ENCODE measurements at regions not wholly inside any gene's neighbourhood (a gene's known extent, or its start where the extent isn't known, plus 50 kb on each side); places are given as distances from the start of the nearest gene placed in this dataset.
"Not testable (repeated sequence)": the region's sequence is repeated elsewhere in the genome, so short reads cannot be mapped to it uniquely, and the experiment has no call there.

DNA sequence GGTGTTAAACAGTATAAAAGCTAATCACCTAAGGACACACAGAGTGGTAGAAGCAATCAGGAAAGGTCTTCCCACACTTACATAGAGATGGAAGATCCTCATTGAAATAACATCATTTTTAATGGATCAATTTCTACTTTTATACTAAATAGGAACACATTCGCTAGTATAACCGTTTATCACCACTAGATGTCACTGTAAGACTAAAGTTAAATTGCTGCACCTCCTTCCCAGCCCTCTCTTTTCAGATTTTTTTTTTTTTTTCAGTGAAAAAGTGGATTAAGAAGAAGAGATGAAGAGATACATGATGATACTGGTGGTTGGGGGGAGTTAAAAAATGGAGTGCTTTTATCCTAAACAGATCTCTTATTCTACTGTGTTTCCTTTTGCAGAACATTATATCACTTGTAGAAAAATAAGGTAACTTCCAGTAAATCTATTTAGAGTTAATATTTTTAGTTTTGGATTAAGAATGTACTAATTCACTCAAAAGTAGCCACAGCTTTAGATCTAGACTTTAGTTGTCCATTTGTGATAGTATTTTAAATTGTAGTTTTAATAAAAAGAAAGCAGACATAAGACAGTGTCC lies 116.9 kb upstream of the ARRDC3 start:
- DNase-seq: peak; percentile 19

DNA sequence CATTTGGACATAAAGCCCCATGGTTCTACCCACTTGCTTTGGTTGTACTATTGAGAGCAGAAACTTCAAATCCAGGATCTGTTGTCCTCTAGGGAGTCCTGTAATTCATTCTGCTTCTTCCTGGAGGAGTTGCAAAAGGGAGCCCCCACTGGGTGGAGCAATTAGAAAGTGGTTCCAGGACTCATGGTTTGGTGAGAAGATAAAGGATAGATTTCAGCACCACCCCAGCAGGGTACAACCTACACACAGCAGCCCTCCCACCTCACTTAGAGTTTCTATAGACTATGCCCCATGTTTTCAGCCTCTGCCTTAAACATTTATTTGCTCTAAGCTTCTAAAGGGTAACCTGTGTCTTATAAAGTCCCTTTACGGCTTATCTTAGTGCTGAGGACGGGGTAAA lies 112.6 kb upstream of the ARRDC3 start:
- no peak for DNase-seq

- no peak for DNase-seq
These were observed 111.4 kb upstream of the ARRDC3 start for GRCh38 chr5:91494447-91494996.

- DNase-seq: no peak
These were observed 110.0 kb upstream of the ARRDC3 start for GRCh38 chr5:91493086-91493485.

DNA sequence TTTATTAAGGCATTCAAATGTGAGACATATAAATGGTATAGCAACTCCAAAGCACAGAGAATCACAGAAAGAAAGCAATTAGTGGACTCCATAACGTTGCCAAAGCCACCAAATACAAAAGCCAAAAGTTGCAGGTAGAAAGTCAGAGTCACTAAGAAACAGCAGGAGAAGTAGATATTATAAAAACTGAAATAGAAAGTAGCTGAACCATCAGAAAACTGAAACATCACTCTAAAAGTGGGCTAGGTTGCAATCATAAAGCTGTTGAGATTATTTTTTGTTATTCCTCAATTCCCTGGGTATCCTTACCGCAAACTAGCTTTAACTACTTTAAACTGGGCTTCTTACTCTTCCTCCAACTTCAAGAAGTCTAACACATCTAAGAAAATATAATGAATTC lies 108.1 kb upstream of the ARRDC3 start:
- no peak for DNase-seq

DNA sequence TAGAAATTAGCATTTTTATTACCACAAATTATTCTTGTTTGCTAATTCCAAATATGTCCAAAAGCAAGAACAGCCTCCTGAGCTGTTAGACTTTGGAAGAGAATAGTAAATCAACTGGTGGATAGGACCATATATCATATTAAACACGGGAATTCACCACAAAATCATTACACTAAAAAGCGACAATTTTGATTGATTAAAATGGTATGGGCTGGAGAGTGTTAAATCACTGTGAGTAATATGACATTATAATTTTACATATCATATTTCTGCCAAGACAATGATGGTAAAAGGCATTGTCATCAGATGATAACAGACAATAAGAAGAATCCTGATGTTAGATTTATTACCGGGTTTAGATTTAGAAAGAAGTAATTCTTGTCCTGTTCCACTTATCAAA lies 107.2 kb upstream of the ARRDC3 start:
- DNase-seq: no peak

GRCh38 chr5:91487420-91487819 lies 104.3 kb upstream of the ARRDC3 start:
- DNase-seq: no peak

- DNase-seq: no peak
These were observed 103.5 kb upstream of the ARRDC3 start for GRCh38 chr5:91486638-91487037.

DNA sequence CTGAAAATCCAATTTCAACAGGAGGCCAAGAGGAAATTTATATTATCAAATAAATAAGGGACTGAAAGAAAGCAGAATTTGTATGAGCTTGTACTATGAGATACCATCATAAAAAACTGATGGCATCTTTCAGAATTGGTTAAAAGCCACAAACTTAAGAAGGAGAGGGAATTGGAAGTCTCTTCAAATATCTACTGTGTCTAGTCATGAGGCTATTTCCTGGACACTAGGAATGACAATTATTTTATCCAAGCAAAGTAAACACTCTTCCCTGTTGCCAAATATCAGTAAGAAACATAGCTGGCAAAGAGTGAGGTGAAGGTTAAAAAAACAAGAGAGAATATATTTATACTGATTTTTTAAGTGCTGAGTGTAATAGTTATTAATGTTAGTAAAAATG lies 101.5 kb upstream of the ARRDC3 start:
- no peak for DNase-seq

- not testable (repeated sequence) for DNase-seq
These were observed 96.3 kb upstream of the ARRDC3 start for GRCh38 chr5:91479376-91479775.

DNA sequence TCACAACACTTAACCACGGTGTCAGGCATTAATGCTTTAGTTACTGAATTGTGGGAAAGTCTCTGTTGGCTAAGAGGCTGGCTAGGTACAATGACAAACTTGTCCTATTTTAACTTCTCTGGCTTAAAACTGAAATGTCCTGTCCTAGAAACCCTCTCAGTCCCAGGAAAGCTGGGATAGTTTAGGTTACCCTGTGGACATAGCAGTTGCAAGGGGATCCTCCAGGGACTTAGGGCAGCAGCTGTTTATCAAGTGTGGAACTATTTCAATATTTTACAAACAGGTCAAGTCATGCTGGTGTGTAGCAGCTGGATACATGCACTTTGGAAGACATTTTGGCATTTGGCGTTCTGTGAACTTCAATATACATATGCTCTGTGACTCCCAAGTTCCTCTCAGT lies 95.0 kb upstream of the ARRDC3 start:
- DNase-seq: no peak

GRCh38 chr5:91477408-91477807 lies 94.3 kb upstream of the ARRDC3 start:
- no peak for DNase-seq

GRCh38 chr5:91474201-91474600 lies 91.1 kb upstream of the ARRDC3 start:
- no peak for DNase-seq

DNA sequence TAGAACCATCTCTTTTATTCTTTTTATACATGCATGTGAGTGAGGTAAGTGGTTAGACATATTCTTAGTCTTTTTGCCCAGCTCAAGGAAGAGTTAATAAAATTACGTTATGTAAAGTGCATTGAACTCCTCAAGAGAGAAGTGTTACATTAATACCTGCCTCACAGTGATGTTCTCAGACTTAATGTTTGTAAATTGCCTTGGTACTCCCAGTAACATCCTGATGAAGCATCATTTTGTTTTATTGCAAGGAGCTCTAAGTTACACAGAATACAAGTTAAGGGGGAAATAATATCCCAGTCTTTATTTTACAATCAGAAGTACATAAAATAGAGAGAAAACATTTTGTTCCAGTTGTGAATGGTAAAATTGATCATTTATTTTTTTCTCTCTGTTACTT lies 89.5 kb upstream of the ARRDC3 start:
- DNase-seq: no peak

DNA sequence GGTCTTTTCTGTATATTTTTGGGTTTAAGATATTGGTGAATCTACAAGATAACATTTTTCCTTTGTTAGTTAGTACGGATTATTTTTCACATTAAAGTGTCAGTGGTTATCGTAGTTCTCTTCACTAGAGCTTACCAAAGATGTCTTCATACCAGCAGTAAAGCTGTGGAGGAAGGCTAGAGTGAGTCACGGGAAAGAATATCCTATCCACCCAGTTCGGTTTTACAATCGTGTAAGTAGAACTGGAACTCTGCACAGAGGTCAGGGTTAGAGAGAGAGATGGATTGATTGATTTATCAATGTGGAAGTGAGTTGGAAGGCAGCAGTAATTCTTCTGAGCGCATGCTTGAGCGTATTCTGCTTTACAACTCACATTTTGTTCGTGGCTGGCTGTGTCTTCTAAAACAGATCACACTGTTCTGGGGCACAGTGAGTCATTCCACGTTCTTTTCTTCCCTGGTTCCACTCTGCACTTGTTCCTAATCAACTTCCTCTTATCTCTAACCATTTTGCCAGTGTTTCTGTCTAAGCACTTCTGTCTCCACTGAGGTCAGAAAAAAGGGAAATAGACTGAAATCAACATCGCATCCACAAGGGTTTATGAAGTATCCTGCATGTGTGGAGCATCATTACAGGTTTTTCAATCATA lies 86.5 kb upstream of the ARRDC3 start:
- DNase-seq: no peak

DNA sequence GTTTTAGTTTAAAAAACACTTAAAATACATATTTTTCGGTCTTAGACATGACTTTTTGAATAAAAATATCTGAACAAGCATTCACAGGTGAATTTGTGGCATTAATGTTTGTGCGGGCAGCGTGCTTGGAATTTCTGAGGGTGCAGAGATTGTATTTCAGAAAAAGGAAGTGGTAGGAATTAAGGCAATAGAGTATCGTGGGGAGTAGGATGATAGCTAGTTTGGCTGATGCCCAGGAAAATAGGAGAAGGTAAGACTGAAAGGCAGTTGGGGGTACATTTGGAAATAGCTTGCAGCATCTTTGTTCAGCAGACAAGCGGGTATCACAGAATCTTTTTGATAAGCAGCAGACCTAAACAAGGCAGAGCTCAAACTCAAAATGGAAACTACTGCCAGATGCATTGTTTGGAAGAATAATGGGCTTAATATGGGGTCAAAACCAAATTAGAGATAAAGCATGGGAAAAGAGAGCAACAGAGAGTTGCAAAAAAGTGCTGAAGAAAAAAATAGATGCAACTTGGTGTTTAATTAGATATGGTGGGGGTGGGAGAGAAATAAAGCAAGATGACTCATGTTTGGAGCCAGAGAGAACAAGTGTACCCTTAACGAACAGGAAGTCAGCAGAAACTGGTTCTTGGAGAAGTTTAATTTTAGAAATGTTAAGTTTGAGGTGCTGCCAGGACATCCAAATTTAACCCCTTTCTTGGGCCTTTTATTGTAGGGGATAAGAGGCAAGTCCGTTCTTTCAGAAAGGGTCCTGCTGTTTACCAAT lies 85.7 kb upstream of the ARRDC3 start:
- no peak for DNase-seq

DNA sequence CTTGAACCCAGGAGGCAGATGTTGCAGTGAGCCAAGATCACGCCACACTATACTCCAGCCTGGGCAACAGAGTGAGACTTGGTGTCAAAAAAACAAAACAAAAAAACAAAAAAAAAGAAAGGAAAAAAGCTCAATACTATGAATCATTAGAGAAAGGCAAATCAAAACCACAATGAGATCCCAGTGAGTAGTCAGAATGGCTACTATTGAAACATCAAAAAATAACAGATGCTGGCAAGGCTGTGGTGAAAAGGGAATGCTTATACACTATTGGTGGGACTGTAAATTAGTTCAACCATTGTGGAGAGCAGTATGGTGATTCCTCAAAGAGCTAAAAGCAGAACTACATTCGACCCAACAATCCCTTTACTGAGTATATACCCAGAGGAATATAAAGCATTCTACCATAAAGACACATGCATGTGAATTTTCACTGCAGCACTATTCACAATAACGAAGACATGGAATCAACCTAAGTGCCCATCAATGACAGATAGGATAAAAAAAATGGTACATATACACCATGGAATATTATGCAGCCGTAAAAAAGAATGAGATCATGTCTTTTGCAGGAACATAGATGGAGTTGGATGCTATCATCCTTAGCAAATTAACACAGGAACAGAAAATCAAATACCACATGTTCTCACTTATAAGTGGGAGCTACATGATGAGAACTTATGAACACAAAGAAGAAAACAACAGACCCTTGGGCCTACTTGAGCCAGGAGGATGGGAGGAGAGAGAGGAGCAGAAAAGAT lies 81.9 kb upstream of the ARRDC3 start:
- no peak for DNase-seq

DNA sequence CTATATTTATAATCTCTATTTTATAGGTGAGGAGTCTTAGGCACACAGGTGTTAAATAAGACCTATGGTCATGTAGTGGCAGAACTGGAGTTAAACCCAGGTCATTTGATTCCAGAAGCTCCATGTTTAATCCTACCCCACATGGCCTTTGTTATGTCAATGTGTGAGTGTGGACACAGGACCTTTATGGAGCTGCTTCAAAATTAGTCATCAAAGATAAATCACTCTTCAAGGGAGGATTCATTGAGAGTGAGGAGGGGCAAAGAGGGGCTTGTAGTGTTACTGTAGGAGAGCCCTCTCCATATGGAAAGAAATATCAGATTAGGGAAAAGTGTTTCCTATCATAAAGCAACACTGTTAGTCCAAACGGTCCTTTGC lies 74.6 kb upstream of the ARRDC3 start:
- no peak for DNase-seq

- no peak for DNase-seq
These were observed 74.0 kb upstream of the ARRDC3 start for GRCh38 chr5:91456928-91457680.

- no peak for DNase-seq
These were observed 66.0 kb upstream of the ARRDC3 start for GRCh38 chr5:91449083-91449482.

DNA sequence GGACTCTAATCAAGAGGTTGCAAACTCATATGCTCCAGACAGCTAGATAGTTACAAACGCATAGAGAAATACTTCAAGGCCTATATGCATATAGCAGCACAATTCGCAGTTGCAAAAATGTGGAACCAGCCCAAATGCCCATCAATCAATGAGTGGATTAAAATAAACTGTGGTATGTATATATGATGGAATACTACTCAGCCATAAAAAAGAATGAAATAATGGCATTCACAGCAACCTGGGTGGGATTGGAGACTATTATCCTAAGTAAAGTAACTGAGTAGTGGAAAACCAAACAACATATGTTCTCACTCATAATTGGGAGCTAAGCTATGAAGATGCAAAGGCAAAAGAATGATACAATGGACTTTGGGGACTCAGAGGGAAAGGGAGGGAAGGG lies 65.0 kb upstream of the ARRDC3 start:
- not testable (repeated sequence) for DNase-seq

GRCh38 chr5:91446880-91447279 lies 63.8 kb upstream of the ARRDC3 start:
- DNase-seq: not testable (repeated sequence)
